ENCODE measurements at regions not wholly inside any gene's neighbourhood (a gene's known extent, or its start where the extent isn't known, plus 50 kb on each side); places are given as distances from the start of the nearest gene placed in this dataset.

GRCh38 chr15:93221759-93222158 is 132.7 kb upstream of the RGMA start:
- Histone ChIP-seq H3K27me3 (ENCODE audit: control insufficient read depth, insufficient read depth, low read length) (no peaks in the 10 kb centered on the region), H3K4ac (ENCODE audit: low read depth, low read length) (no peak overlapping the region), H3K18ac (ENCODE audit: low read depth, low read length) (no peak overlapping the region), H2AFZ (replicated peaks; ENCODE audit: low read length, poor library complexity) (no peak overlapping the region), H2BK20ac (ENCODE audit: low read depth, low read length) (no peak overlapping the region), H2AK5ac (ENCODE audit: low read depth, low read length) (no peak overlapping the region), H2BK120ac (ENCODE audit: low read depth, low read length) (no peak overlapping the region), H3K23ac (ENCODE audit: low read depth, low read length) (no peak overlapping the region), H4K5ac (ENCODE audit: low read depth, low read length) (no peak overlapping the region), H2AK9ac (replicated peaks; ENCODE audit: low read depth, low read length, poor library complexity) (no peak overlapping the region), H3K27ac (ENCODE audit: insufficient read depth, low read length) (no peak overlapping the region), H3K14ac (replicated peaks; ENCODE audit: low read depth, low read length) (no peak overlapping the region), H3K4me2 (ENCODE audit: low read depth, low read length) (no peak overlapping the region), H4K91ac (ENCODE audit: insufficient read depth, low read depth, low read length) (no peak overlapping the region), H3K4me3 (ENCODE audit: insufficient read depth, low read depth, low read length) (no peak overlapping the region), H2BK5ac (ENCODE audit: low read depth, low read length, poor library complexity, severe bottlenecking) (no peak overlapping the region), H4K8ac (ENCODE audit: low read depth in 2 of 2, low read length in 2 of 2) (no peak overlapping the region), H3K9ac (ENCODE audit: low read depth, low read length) (no peak overlapping the region), H4K20me1 (ENCODE audit: insufficient read depth, low read length) (no peaks in the 10 kb centered on the region), H3K9me1 (ENCODE audit: insufficient read depth, low read length) (no peaks in the 10 kb centered on the region), H3K56ac (ENCODE audit: extremely low read depth, insufficient read depth, low read length) (no peak overlapping the region), H3K36me3 (ENCODE audit: control insufficient read depth, insufficient read depth, low read length) (no peaks in the 10 kb centered on the region), H3K4me1 (ENCODE audit: control insufficient read depth, insufficient read depth, low read length) (no peaks in the 10 kb centered on the region), H2BK15ac (ENCODE audit: low read depth, low read length) (no peak overlapping the region), H3K9me3 (ENCODE audit: control insufficient read depth, insufficient read depth, low read length) (peaks cover 6% of the 10 kb centered on the region), H3K79me1 (ENCODE audit: low read depth in 1 of 2, low read length in 2 of 2) (no peaks in the 10 kb centered on the region)
- CTCF ChIA-PET, result interaction anchor here (0.8 kb wide), 1 partner anchor 507 kb away, joined by 3 read pairs; no protein-coding TSS in a partner anchor
- no TSS peak for BruUV-seq (replicated peaks)
- TF ChIP-seq CHD1 (IDR thresholded peaks at IDR 0.05; ENCODE audit: low read depth, low read length), result no peak
- TF ChIP-seq MXI1 (IDR thresholded peaks at IDR 0.05; ENCODE audit: borderline replicate concordance, low read depth, low read length), result no peak
- TF ChIP-seq USF2 (IDR thresholded peaks at IDR 0.05; ENCODE audit: low read depth, low read length), result no peak
- no peak for TF ChIP-seq RCOR1 (IDR thresholded peaks at IDR 0.05; ENCODE audit: insufficient replicate concordance, low read length)
- no peak for TF ChIP-seq ELK1 (IDR thresholded peaks at IDR 0.05; ENCODE audit: borderline replicate concordance, low read depth, low read length)
- no peak for TF ChIP-seq CEBPB (IDR thresholded peaks at IDR 0.05; ENCODE audit: low read depth, low read length)
- TF ChIP-seq MAZ (IDR thresholded peaks at IDR 0.05; ENCODE audit: borderline replicate concordance, low read depth, low read length), result no peak
- no peak for TF ChIP-seq RAD21 (IDR thresholded peaks at IDR 0.05; ENCODE audit: low read length)
- TF ChIP-seq FOS (IDR thresholded peaks at IDR 0.05; ENCODE audit: low read depth, low read length), result no peak
- TF ChIP-seq MAFK (IDR thresholded peaks at IDR 0.05; ENCODE audit: low read depth, low read length), result no peak
- no peak for TF ChIP-seq CTCF (conservative IDR thresholded peaks at IDR 0.05; ENCODE audit: low read depth, low read length)
- no peak for TF ChIP-seq RFX5 (IDR thresholded peaks at IDR 0.05; ENCODE audit: low read depth, low read length)
- TF ChIP-seq SMC3 (IDR thresholded peaks at IDR 0.05; ENCODE audit: low read depth, low read length), result no peak
- TF ChIP-seq POLR2A (IDR thresholded peaks at IDR 0.05; ENCODE audit: low read depth, low read length), result no peak
- no peak for TF ChIP-seq BHLHE40 (IDR thresholded peaks at IDR 0.05; ENCODE audit: low read depth, low read length)
- TF ChIP-seq NFE2L2 (IDR thresholded peaks at IDR 0.05; ENCODE audit: low read depth, low read length), result no peak
- dilution Hi-C loops (cut with HindIII; ENCODE audit: low sequenced_read_pairs, unreplicated experiment) (no loop called here), in situ Hi-C loops (cut with MboI; ENCODE audit: low sequenced_read_pairs) (no loop called here), intact Hi-C loops (cut with micrococcal nuclease) (no loop called here)
- ATAC-seq (ENCODE audit: low read depth) (no peak), DNase-seq (no peak)
- POLR2A ChIA-PET (ENCODE audit: unreplicated experiment), result no interaction called here
- no CpG with 5 or more reads among the region's 4 CpGs for WGBS, 2 experiments (ENCODE audit: extremely low coverage in 2 of 2, insufficient read length in 1 of 2)
